Right hindlimb (tissue), 1 donor: ENCODE measurements at regions not wholly inside any gene's neighbourhood (a gene's known extent, or its start where the extent isn't known, plus 50 kb on each side); places are given as distances from the start of the nearest gene placed in this dataset.
A peak's percentile ranks its signal among the peaks of the same experiment; 100 is the strongest.
"Not testable (repeated sequence)": the region's sequence is repeated elsewhere in the genome, so short reads cannot be mapped to it uniquely, and the experiment has no call there.

Experiments used
- DNase-seq: peaks from one replicate; pipeline ENCODE4 v3.0.0-alpha.2; 2018

- no peak for DNase-seq
These were observed 247.6 kb upstream of the CNKSR2 start for GRCh38 chrX:21126661-21127060.

- no peak for DNase-seq
These were observed 242.9 kb upstream of the CNKSR2 start for GRCh38 chrX:21131346-21131745.

GRCh38 chrX:21131786-21132185 lies 242.4 kb upstream of the CNKSR2 start:
- DNase-seq: no peak

- DNase-seq: no peak
These were observed 241.4 kb upstream of the CNKSR2 start for GRCh38 chrX:21132686-21133393.

GRCh38 chrX:21150208-21150607 lies 224.0 kb upstream of the CNKSR2 start:
- no peak for DNase-seq

GRCh38 chrX:21151051-21151450 lies 223.2 kb upstream of the CNKSR2 start:
- no peak for DNase-seq

GRCh38 chrX:21153033-21153432 lies 221.2 kb upstream of the CNKSR2 start:
- no peak for DNase-seq

GRCh38 chrX:21153503-21153902 lies 220.7 kb upstream of the CNKSR2 start:
- peak; percentile 23 for DNase-seq

GRCh38 chrX:21155916-21156315 lies 218.3 kb upstream of the CNKSR2 start:
- no peak for DNase-seq

GRCh38 chrX:21156632-21157031 lies 217.6 kb upstream of the CNKSR2 start:
- DNase-seq: no peak

- DNase-seq: no peak
These were observed 215.5 kb upstream of the CNKSR2 start for GRCh38 chrX:21158678-21159077.

GRCh38 chrX:21166272-21166982 lies 207.8 kb upstream of the CNKSR2 start:
- no peak for DNase-seq

GRCh38 chrX:21167011-21167410 lies 207.2 kb upstream of the CNKSR2 start:
- DNase-seq: no peak

- DNase-seq: no peak
These were observed 206.7 kb upstream of the CNKSR2 start for GRCh38 chrX:21167494-21167893.

GRCh38 chrX:21168401-21169160 lies 205.6 kb upstream of the CNKSR2 start:
- no peak for DNase-seq

- no peak for DNase-seq
These were observed 203.0 kb upstream of the CNKSR2 start for GRCh38 chrX:21171181-21171580.

GRCh38 chrX:21174439-21174838 lies 199.8 kb upstream of the CNKSR2 start:
- no peak for DNase-seq

- DNase-seq: peak; percentile 15
These were observed 197.2 kb upstream of the CNKSR2 start for GRCh38 chrX:21176921-21177571.

- no peak for DNase-seq
These were observed 192.9 kb upstream of the CNKSR2 start for GRCh38 chrX:21181232-21181853.

- DNase-seq: no peak
These were observed 181.0 kb upstream of the CNKSR2 start for GRCh38 chrX:21193196-21193595.

- DNase-seq: no peak
These were observed 179.7 kb upstream of the CNKSR2 start for GRCh38 chrX:21194526-21194925.

- no peak for DNase-seq
These were observed 167.1 kb upstream of the CNKSR2 start for GRCh38 chrX:21207080-21207479.

GRCh38 chrX:21219208-21219607 lies 155.0 kb upstream of the CNKSR2 start:
- not testable (repeated sequence) for DNase-seq
